ENCODE measurements at regions not wholly inside any gene's neighbourhood (a gene's known extent, or its start where the extent isn't known, plus 50 kb on each side); places are given as distances from the start of the nearest gene placed in this dataset.

DNA sequence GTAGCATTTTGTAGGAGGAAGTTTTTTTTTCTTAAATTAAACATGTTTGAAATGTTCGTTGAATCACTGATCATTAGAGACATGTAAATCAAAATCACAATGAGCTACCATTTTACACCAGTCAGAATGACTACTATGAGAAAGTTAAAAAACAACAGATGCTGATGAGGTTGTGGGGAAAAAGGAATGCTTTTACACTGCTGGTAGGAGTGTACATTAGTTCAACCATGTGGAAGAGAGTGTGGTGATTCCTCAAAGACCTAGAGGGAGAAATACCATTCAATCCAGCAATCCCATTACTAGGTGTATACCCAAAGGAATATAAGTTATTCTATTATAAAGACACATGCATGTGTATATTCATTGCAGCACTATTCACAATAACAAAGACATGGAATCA lies 122.0 kb upstream of the ARGLU1 start:
- TF ChIP-seq, protein P1, sequence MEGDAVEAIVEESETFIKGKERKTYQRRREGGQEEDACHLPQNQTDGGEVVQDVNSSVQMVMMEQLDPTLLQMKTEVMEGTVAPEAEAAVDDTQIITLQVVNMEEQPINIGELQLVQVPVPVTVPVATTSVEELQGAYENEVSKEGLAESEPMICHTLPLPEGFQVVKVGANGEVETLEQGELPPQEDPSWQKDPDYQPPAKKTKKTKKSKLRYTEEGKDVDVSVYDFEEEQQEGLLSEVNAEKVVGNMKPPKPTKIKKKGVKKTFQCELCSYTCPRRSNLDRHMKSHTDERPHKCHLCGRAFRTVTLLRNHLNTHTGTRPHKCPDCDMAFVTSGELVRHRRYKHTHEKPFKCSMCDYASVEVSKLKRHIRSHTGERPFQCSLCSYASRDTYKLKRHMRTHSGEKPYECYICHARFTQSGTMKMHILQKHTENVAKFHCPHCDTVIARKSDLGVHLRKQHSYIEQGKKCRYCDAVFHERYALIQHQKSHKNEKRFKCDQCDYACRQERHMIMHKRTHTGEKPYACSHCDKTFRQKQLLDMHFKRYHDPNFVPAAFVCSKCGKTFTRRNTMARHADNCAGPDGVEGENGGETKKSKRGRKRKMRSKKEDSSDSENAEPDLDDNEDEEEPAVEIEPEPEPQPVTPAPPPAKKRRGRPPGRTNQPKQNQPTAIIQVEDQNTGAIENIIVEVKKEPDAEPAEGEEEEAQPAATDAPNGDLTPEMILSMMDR (conservative IDR thresholded peaks at IDR 0.05; ENCODE audit: low read depth, low read length) = no peak
- TF ChIP-seq EZH2phosphoT487 (IDR thresholded peaks at IDR 0.05; ENCODE audit: borderline replicate concordance, low read length) (no peak), EZH2 (IDR thresholded peaks at IDR 0.05; ENCODE audit: low read length, unreplicated experiment) (no peak)

All from PC-3 (cell line).